ENCODE measurements at regions not wholly inside any gene's neighbourhood (a gene's known extent, or its start where the extent isn't known, plus 50 kb on each side); places are given as distances from the start of the nearest gene placed in this dataset.

DNA sequence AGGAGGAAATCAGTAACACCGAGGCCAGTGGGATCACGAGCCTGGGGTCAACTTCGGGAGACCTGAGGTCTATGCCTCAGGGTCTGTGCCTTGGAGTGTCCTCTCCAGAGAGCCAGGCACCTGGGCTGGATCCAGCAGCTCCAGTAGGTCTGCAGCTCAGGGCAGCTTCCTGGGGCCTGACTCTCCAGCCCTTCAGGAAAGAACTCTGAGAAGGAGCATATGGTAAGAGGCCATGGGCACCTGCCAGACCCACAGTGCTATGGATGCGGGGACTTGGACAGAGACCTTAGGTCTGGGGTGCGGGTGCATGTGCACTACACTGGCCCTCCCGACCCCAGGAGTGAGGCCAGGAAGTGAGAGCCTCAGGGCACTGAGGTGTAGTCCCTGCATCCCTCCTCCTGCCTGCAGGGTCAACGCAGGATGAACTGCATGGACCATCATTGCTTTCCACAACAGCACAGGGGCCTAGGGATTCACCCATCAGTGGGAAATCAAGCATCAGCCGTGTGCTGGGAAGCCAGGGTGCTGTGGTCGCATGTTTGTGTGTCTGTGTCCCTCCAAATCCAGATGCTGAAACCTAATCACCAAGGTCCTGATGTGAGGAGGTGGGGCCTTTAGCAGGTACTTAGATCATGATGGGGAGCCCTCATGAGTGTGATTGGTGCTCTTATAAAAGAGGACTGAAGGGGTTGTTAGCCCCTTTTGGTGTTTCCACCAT lies 210.9 kb upstream of the CST7 start:
- DNase-seq (ENCODE audit: low spot score) = no peak

DNA sequence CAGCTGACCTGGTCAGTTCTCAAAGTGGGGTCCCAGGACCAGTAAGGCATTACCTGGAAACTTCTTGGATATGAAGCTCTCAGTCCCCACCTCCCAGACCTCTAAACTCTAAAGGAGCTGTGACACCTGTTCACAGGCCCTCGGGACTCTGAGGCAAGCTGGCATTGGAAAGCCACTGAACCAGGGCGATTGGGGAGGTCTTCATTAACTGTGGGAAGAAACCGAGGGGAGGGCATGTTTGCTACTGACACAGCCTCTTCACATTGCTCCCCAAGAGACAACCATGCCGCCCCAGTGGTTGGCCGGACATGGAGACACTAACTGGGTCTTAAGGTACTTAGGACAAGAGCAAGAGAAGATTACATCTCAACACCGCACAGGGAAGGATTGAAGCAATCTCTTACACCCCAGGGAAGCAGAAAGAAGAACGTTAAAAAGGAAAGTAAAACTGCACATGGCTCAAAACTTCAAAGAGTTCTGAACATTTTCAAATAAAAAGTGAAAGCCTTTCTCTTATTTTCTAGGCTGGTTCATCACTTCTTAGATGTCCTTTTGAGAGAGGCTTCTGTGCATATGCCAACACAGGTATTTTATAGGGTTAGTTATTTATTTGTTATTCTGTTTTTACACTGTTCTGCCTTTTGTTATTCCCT lies 210.0 kb upstream of the CST7 start:
- no peak for DNase-seq (ENCODE audit: low spot score)

DNA sequence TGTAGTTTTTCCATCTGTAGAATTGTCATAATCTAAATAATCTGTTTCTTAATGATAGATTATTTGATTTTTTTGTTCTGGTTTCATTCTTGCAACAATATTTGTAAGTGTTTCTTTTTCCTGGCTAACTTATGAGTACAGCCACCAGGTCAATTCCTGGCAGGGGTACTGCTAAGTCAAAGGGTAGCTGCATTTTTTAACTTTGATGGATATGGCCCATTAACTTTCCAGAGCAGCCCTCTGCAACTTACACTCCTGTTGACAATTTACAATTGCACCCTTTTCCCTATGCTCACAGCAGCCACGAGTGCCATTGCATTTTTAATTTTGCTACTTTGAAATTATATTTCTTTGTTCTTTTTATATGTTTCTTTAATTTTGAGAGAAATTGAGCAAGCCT lies 209.3 kb upstream of the CST7 start:
- no peak for DNase-seq (ENCODE audit: low spot score)

DNA sequence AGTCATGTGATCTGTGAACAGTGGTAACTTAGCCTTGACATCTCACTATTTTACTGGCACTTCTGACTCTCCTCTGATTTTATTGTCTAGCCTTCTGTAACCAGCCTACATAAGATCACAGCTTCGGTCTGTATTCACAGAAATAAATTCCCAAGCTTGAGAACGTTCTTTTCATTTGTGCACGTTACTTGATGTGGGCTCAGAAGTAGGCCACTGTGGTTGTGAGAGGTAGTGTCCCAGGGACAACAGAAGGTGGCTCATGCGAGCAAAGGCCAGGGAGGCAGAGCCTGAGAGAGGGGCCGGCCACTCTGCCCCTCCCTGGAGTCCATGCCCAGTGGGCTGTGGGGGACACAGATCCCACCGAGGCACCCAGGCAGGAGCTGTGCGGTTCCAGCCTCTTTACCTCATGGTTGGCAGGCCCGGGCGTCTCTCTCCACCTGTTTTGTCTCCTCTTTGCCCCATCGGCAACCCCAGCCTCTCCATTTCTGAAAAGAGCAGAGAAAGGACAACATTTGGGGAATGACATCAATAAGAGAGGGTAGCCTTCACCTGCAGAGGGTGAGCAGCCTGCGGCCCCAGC lies 207.5 kb upstream of the CST7 start:
- DNase-seq (ENCODE audit: low spot score) = no peak

DNA sequence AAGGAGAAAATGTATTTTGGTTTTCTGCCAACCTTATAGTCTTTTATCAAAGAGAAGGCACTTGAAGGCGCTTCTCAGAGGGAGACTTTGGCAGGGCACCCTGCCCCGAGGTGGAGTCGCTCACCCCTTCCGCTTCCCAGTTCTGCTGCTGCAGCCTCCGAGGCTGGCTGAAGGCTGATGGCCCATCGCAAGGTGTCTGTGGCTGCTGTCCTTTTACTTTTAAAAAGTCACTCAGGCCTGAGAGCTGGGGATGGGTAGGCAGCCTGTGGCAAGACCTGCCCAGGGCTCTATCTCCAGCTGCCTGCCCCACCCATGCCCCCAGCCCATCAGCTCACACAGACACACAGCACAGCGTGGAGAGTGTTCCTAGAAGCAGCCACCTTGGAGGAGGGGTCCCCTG lies 206.6 kb upstream of the CST7 start:
- no peak for DNase-seq (ENCODE audit: low spot score)

DNA sequence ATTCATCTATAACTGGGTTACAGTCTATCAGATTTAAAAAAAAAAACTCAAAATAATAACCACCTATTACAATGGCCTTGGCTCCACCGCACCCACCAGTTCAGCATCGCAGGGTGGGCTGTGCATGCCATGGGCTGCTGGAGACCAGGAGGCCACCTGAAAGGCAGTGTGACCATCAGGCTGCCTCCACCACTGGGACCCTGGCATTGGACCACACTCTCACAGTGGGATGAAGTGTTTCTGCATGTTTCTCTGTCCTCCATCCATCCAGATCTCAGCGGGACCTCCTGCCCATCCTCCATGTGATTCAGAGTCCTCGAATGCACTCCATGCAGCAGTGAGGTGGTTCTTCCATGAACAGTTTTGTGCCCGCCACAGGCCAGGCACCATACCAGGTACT lies 206.1 kb upstream of the CST7 start:
- DNase-seq (ENCODE audit: low spot score) = no peak

DNA sequence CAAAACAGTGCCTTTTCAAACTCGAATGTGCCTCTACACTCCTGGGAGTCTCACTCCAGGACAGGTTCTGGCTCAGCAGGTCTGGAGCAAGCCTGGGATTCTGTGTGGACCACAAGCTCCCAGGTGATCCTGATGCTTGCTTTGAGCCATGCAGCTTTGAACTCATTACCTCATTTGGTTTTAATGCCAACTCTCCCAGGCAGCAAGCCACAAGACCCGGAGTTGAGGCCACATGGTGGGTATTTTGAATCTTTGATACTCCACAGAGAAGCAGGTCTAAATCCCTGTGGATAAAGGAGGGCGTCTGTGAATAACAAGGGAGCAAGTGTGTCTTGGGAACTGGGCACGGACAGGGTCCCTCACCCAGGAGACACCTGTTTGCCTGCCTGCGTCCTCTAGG lies 205.4 kb upstream of the CST7 start:
- DNase-seq (ENCODE audit: low spot score) = no peak

DNA sequence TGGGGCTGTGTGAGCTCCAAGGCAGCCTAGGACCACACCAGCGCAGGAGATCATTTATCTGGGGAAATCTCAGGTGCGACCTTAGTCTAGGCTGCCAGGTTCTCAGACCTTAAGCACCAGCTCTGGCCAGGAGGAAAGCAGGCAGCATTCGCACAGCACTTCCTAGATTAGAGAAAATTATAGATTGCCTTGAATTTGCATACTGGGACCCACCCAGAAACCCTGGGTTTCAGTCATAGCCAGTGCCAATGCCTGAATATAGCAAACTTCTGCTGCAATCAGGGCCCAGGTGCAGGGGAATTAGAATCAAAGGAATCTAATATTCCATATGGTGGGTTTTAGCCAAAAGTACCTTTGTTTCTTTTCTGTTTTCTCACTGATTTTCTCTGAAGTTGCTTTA lies 204.3 kb upstream of the CST7 start:
- DNase-seq (ENCODE audit: low spot score) = no peak

DNA sequence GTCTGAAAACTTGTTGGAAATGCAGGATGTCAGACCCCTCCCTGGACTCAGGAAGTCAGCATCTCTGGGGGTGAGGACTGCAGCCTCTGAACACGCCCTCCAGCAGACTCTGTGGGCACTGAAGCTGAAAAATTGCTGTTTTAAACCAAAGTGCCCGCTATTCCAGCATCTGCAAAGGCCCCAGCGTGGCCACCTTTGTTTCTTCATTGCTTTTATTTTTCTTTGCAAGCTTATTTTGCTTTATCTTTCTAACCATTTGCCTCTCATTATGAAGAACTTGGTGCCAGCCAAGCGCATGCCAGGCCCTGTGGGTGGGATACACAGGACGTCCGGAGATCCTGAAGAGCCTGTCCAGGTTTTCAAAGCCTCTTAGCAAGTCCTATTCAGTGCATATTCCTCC lies 203.9 kb upstream of the CST7 start:
- no peak for DNase-seq (ENCODE audit: low spot score)

DNA sequence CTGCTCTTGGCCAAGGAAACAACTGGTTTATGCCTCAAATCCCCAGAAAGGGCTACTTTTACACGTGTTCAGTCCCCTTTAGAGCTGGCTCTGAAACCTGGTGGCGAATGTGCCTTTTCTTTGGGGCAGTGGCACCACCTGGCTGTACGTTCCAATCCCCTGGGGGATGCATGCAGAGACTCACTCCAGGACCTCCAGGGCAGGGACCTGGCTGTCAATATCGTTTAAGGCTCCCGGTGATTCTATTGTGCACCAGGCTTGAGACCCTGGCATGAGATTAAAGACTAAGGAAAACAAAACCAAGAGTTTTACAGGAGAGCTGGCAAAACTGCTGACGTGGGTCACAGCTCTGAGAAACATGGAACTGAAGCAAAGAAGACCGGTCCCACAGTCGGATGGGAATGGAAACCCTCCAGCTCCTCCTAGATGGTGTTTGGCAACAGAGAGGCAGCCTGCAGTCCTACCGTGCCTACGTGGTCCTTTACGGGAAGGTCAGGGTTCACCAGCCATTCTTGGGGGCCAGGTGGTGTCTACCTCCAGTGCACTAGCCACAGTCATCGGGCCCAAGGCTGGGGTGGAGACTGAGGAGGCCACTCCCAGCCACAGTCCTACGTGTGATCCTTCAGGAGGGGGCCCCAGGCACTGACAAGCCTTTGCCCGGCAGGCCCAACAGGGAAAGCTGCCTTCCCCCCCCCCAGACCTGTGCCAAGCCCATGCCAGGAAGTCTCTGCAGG lies 203.3 kb upstream of the CST7 start:
- DNase-seq (ENCODE audit: low spot score) = no peak

DNA sequence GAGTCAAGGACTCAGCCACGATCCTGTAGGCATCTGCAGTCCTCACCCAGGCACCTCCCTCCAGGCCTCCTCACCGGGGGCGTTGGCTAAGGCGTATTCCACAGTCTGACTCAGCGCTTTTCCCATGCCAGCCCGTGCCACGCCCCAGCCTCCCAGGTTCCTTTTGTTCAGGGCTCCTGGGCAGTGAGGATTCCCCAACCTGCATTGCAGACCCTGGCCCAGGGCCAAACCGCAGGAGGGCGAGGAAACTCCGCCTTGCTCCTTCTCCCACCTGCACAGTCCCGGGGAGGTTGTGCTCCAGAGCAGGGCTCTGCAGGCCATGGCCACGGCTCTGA lies 202.8 kb upstream of the CST7 start:
- no peak for DNase-seq (ENCODE audit: low spot score)

DNA sequence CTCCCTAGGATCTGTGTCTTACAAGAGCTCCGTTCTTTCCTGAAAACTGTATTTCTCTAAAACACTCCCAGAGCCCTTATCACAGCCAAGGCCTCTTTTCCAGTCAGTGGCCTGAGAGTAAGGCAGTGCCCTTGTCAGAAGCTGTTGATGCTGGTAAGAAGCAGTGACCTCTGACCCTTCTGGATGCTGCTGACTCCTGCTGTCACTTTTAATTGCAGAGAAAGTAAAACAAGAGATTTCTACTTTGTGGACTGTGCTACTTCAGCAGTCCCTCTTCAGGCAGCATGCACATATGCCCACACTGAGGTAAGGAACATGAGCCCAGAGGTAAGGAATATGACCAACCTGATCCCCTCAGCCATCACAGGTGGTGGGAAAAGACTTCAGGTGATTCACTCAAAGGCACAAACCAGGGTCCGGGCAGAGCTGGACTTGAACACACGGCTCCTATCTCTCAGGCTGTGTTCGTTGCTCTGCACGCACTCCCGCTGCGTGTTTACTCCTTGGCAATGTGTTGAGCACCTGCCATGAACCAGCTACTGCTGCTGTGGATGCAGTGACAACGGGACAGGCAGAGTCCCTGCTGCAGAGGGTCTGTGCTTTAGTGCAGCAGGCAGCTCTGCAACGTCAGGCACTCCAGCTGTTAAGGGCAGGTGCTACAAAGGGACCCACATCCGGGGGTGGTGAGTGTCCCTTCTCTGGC lies 201.9 kb upstream of the CST7 start:
- no peak for DNase-seq (ENCODE audit: low spot score)

DNA sequence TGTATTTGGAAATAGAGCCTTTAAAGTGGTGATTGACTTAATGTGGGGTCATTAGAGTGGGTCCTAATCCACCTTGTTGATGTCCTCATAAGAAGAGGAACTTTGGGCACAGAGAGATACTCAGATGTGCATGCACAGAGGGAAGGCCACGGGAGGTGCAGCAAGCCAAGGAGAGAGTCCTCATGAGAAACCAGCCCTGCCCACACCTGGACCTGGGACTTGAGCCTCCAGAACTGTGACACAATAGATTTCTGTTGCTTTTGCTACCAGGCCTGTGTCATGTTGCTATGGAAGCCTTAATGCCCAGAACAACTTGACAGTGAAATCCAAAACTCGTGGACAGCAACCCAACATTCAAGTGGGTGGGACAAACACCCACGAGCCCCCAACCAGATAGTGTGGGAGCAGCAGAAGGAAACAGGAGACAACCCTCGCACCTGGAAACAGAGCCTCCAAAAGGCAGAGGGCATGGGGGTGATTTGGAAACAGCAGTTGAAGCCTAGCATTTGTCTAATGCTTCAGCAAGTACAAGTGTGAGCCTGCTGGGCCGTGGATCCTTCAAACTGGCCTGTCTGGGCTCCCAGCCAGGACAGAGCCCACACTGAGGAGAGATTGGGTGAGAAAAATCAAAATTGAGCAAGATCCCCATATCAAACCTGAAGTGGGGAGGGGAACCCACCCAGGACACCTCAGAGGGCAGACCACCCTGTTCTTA lies 201.0 kb upstream of the CST7 start:
- DNase-seq (ENCODE audit: low spot score) = no peak

DNA sequence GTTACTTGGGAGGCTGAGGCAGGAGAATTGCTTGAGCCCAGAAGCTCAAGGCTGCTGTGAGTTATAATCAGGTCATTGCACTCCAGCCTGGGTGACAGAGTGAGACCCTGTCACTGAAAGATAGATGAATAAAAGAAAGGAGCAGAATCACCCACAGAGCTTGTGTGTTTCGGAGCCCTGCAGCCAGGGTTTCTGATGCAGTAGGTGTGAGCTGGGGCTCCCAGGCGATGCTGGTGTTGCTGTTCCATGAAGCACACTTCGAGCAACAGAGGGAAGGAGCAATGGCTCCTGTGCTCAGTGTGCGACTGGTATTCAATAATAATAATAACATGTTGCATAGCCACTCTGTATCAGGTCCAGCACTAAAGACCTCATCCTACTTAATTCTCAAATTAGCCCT lies 197.5 kb upstream of the CST7 start:
- DNase-seq (ENCODE audit: low spot score) = no peak

DNA sequence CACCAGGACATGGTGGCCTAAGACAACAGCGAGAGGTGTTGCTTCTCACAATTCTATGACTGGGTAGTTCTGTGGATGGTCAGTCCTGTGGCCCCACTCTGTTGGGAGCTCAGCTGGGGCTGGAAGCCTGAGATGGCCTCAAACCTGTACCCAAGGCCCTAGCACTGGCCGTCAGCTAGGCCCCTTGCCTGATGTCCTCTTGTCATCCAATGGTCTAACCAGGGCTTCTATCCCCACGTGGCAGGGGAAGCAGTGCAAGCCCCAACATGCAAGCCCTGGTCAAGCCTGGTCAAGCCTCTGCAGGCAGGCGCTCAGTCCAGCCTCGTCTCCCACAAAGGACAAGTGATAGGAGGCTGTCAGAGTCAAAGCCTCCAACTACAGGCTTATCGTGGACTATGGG lies 196.5 kb upstream of the CST7 start:
- DNase-seq (ENCODE audit: low spot score) = no peak

DNA sequence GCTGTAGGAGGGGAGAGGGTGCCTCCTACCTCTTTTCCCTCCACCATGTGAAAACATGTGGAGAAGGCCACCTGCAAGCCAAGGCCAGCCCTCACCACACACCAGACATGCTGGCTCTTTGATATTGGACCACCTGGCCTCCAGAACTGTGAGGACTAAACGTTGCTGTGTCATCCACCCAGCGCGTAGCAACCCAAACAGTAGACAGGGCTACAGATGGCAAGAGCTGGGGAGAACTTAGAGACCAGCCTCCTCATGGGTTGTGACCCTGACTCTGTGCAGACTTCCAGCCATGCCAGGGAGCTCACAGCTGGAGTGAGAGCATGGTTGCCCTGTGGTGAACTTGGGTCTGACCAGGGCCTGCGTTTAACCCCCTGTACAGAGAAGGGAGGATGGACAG lies 195.9 kb upstream of the CST7 start:
- no peak for DNase-seq (ENCODE audit: low spot score)

DNA sequence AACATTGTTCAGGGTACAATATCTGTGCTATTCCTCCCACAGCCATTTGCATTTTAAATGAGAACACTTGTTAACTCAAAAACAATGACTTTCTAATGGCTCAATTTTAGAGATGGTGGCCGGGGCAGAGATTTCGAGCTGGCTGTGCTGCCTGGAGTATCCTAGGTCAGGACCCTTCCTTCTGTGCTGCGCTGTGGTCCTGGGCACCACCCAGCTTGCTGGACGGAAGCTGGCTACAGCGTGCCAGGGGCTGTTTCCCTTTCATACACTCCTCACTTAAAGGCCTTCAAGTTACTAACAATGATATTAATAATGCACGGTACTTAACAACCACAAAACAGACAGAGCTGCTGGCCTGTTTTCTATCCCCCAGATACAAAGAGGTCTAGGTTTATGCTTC lies 194.4 kb upstream of the CST7 start:
- no peak for DNase-seq (ENCODE audit: low spot score)

DNA sequence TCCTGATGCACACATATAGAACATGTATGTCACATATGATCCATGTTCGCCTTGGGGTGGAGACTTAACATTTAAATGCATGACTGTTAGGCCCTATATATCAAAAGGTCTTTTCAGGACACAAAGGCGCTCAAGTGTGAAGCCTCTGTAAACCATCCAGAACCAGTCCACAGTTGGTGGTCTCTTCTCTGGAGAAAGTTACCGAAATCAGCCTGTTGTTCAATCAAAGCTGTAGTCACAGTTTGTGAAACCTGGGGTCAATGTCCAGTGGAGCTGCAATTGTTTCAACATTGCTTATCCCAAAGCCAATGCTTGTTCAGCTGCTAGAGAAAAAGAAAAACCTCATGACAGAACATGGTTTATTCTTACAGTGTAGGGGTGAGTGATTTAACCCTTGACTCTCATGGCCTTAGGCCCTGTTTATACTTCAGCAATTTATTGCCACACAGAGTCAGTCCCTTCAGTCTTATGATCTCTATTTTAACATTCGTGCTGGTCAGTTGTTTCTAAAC lies 193.6 kb upstream of the CST7 start:
- DNase-seq (ENCODE audit: low spot score) = no peak

DNA sequence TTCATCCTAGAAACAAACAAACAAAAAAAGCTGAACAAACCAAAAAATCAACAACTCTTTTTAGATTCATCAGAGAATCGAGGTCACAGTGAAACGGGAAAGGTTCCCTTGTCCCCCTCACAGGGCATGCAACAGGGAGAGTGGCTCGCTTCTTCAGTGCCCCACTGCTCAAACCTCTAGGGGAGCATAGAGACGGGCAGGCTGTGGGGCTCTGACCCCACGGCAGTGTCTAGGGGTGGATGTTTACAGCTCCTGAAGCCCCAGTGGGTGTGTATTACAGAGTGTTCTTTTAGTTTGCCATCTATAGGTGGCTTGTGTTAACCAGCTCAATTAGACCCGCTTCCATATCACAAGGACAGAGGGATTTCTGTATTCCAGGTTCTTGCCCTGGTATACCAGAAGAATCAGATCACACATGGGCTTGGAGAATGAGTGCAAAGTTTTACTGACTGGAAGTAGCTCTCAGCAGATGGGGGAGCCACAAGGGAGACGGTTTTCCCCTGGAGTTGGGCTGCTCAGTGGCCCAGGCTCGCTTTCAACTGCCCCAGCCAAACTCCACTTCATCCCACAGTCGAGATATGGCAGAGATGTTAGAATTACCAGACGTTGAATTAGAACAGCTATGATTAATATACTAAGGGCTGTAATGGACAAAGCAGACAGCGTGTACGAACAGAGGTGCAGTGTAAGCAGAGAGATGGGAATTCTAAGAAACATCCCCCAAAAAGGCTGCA lies 192.6 kb upstream of the CST7 start:
- DNase-seq (ENCODE audit: low spot score) = no peak

All from mesenteric fat pad (tissue), 1 donor.